ENCODE measurements at regions not wholly inside any gene's neighbourhood (a gene's known extent, or its start where the extent isn't known, plus 50 kb on each side); places are given as distances from the start of the nearest gene placed in this dataset.

- H3K27me3 Mint-ChIP-seq, result no peaks in the 10 kb centered on the region
- ATAC-seq (ENCODE audit: low read depth in 2 of 2) (peak; percentile 53 to 66), DNase-seq (peak in 1 of 3 donors; percentile 75)
- H3K9me3 Mint-ChIP-seq, result peaks cover 0 to 4% (median 0%) of the 10 kb centered on the region in 7 donors
- H3K27ac Mint-ChIP-seq, result peak overlapping the region in 1 of 3 donors; percentile 1
- peaks cover 0 to 9% (median 7%) of the 10 kb centered on the region in 4 donors for H3K4me1 Mint-ChIP-seq
- Histone ChIP-seq H3K9me3 (ENCODE audit: control insufficient read depth in 2 of 2, low read length in 2 of 2) (no peaks in the 10 kb centered on the region), H3K36me3 (ENCODE audit: control insufficient read depth, insufficient read depth, low read length) (no peaks in the 10 kb centered on the region), H3K4me3 (ENCODE audit: low read depth, low read length) (no peak overlapping the region), H3K27ac (ENCODE audit: insufficient read depth, low read length, poor library complexity, severe bottlenecking) (no peak overlapping the region), H3K4me1 (ENCODE audit: control insufficient read depth, insufficient read depth, low read length, poor library complexity, severe bottlenecking) (no peaks in the 10 kb centered on the region), H3K27me3 (ENCODE audit: control insufficient read depth, insufficient read depth, low read length) (no peaks in the 10 kb centered on the region)
- H3K36me3 Mint-ChIP-seq, result no peaks in the 10 kb centered on the region
- no peak overlapping the region for H3K4me3 Mint-ChIP-seq
Measured at GRCh38 chr5:128777052-128777451, 188.2 kb upstream of the SLC27A6 start.

- Mint-ChIP-seq H3K4me1 (peaks cover 0 to 9% (median 7%) of the 10 kb centered on the region in 4 donors), H3K27me3 (no peaks in the 10 kb centered on the region), H3K4me3 (no peak overlapping the region)
Measured at GRCh38 chr5:128778474-128778873, 186.8 kb upstream of the SLC27A6 start.

GRCh38 chr5:128782446-128782845, 182.8 kb upstream of the SLC27A6 start:
- Mint-ChIP-seq H3K36me3 (no peaks in the 10 kb centered on the region), H3K9me3 (peaks cover 0 to 3% (median 0%) of the 10 kb centered on the region in 7 donors), H3K27ac (no peak overlapping the region), H3K4me3 (no peak overlapping the region), H3K27me3 (no peaks in the 10 kb centered on the region), H3K4me1 (peaks cover 0 to 2% (median 0%) of the 10 kb centered on the region in 4 donors)
- DNase-seq, result no peak
- no peak for ATAC-seq (ENCODE audit: low read depth in 2 of 2)
- no peak overlapping the region for H3K27ac ChIP-seq (ENCODE audit: insufficient read depth, low read length, poor library complexity, severe bottlenecking)
- H3K9me3 ChIP-seq (ENCODE audit: control insufficient read depth in 2 of 2, low read length in 2 of 2), result no peaks in the 10 kb centered on the region
- no peaks in the 10 kb centered on the region for H3K27me3 ChIP-seq (ENCODE audit: control insufficient read depth, insufficient read depth, low read length)
- H3K4me3 ChIP-seq (ENCODE audit: low read depth, low read length), result no peak overlapping the region
- no peaks in the 10 kb centered on the region for H3K36me3 ChIP-seq (ENCODE audit: control insufficient read depth, insufficient read depth, low read length)
- no peaks in the 10 kb centered on the region for H3K4me1 ChIP-seq (ENCODE audit: control insufficient read depth, insufficient read depth, low read length, poor library complexity, severe bottlenecking)

More at GRCh38 chr5:128778474-128778873, 186.8 kb upstream of the SLC27A6 start:
- ATAC-seq (ENCODE audit: low read depth in 2 of 2) (no peak), DNase-seq (no peak)
- H3K27ac ChIP-seq (ENCODE audit: insufficient read depth, low read length, poor library complexity, severe bottlenecking), result no peak overlapping the region
- H3K36me3 ChIP-seq (ENCODE audit: control insufficient read depth, insufficient read depth, low read length), result no peaks in the 10 kb centered on the region
- H3K4me3 ChIP-seq (ENCODE audit: low read depth, low read length), result no peak overlapping the region
- no peak overlapping the region for H3K27ac Mint-ChIP-seq
- no peaks in the 10 kb centered on the region for H3K9me3 ChIP-seq (ENCODE audit: control insufficient read depth in 2 of 2, low read length in 2 of 2)
- no peaks in the 10 kb centered on the region for H3K27me3 ChIP-seq (ENCODE audit: control insufficient read depth, insufficient read depth, low read length)
- no peaks in the 10 kb centered on the region for H3K36me3 Mint-ChIP-seq
- H3K4me1 ChIP-seq (ENCODE audit: control insufficient read depth, insufficient read depth, low read length, poor library complexity, severe bottlenecking), result no peaks in the 10 kb centered on the region
- H3K9me3 Mint-ChIP-seq, result peaks cover 0 to 4% (median 0%) of the 10 kb centered on the region in 7 donors

- Mint-ChIP-seq H3K27me3 (no peaks in the 10 kb centered on the region), H3K4me3 (no peak overlapping the region), H3K9me3 (peaks cover 0 to 4% (median 3%) of the 10 kb centered on the region in 7 donors), H3K36me3 (no peaks in the 10 kb centered on the region), H3K27ac (no peak overlapping the region), H3K4me1 (no peaks in the 10 kb centered on the region)
- no peak for ATAC-seq (ENCODE audit: low read depth in 2 of 2)
- Histone ChIP-seq H3K9me3 (ENCODE audit: control insufficient read depth in 2 of 2, low read length in 2 of 2) (no peaks in the 10 kb centered on the region), H3K4me3 (ENCODE audit: low read depth, low read length) (no peak overlapping the region), H3K27me3 (ENCODE audit: control insufficient read depth, insufficient read depth, low read length) (no peaks in the 10 kb centered on the region), H3K36me3 (ENCODE audit: control insufficient read depth, insufficient read depth, low read length) (no peaks in the 10 kb centered on the region), H3K4me1 (ENCODE audit: control insufficient read depth, insufficient read depth, low read length, poor library complexity, severe bottlenecking) (no peaks in the 10 kb centered on the region), H3K27ac (ENCODE audit: insufficient read depth, low read length, poor library complexity, severe bottlenecking) (no peak overlapping the region)
- DNase-seq, result no peak
Measured at GRCh38 chr5:128784726-128785125, 180.6 kb upstream of the SLC27A6 start.

- no peak overlapping the region for H3K4me3 ChIP-seq (ENCODE audit: low read depth, low read length)
Measured at GRCh38 chr5:128791312-128791711, 174.0 kb upstream of the SLC27A6 start.

GRCh38 chr5:128796506-128796905, 168.8 kb upstream of the SLC27A6 start:
- no peak overlapping the region for H3K4me3 Mint-ChIP-seq
- no peak overlapping the region for H3K27ac Mint-ChIP-seq

More at GRCh38 chr5:128791312-128791711, 174.0 kb upstream of the SLC27A6 start:
- Mint-ChIP-seq H3K27ac (no peak overlapping the region), H3K4me3 (no peak overlapping the region), H3K36me3 (no peaks in the 10 kb centered on the region), H3K9me3 (peaks cover 0 to 5% (median 3%) of the 10 kb centered on the region in 7 donors), H3K27me3 (no peaks in the 10 kb centered on the region), H3K4me1 (no peaks in the 10 kb centered on the region)
- peaks cover 0 to 1% of the 10 kb centered on the region in 2 experiments for H3K9me3 ChIP-seq (ENCODE audit: control insufficient read depth in 2 of 2, low read length in 2 of 2)
- ATAC-seq (ENCODE audit: low read depth in 2 of 2) (no peak), DNase-seq (no peak)
- H3K4me1 ChIP-seq (ENCODE audit: control insufficient read depth, insufficient read depth, low read length, poor library complexity, severe bottlenecking), result no peaks in the 10 kb centered on the region
- no peaks in the 10 kb centered on the region for H3K27me3 ChIP-seq (ENCODE audit: control insufficient read depth, insufficient read depth, low read length)
- H3K27ac ChIP-seq (ENCODE audit: insufficient read depth, low read length, poor library complexity, severe bottlenecking), result no peak overlapping the region
- no peaks in the 10 kb centered on the region for H3K36me3 ChIP-seq (ENCODE audit: control insufficient read depth, insufficient read depth, low read length)

GRCh38 chr5:128798871-128799270, 166.4 kb upstream of the SLC27A6 start:
- H3K4me1 ChIP-seq (ENCODE audit: control insufficient read depth, insufficient read depth, low read length, poor library complexity, severe bottlenecking), result no peaks in the 10 kb centered on the region
- H3K36me3 ChIP-seq (ENCODE audit: control insufficient read depth, insufficient read depth, low read length), result no peaks in the 10 kb centered on the region
- peaks cover 0 to 2% (median 0%) of the 10 kb centered on the region in 7 donors for H3K9me3 Mint-ChIP-seq
- no peaks in the 10 kb centered on the region for H3K4me1 Mint-ChIP-seq
- H3K27me3 ChIP-seq (ENCODE audit: control insufficient read depth, insufficient read depth, low read length), result no peaks in the 10 kb centered on the region
- no peak overlapping the region for H3K27ac ChIP-seq (ENCODE audit: insufficient read depth, low read length, poor library complexity, severe bottlenecking)
- H3K36me3 Mint-ChIP-seq, result no peaks in the 10 kb centered on the region
- no peaks in the 10 kb centered on the region for H3K9me3 ChIP-seq (ENCODE audit: control insufficient read depth in 2 of 2, low read length in 2 of 2)
- ATAC-seq (ENCODE audit: low read depth in 2 of 2) (no peak), DNase-seq (no peak)
- H3K4me3 Mint-ChIP-seq, result no peak overlapping the region
- no peak overlapping the region for H3K4me3 ChIP-seq (ENCODE audit: low read depth, low read length)
- no peak overlapping the region for H3K27ac Mint-ChIP-seq
- peaks cover 5% of the 10 kb centered on the region for H3K27me3 Mint-ChIP-seq

More at GRCh38 chr5:128796506-128796905, 168.8 kb upstream of the SLC27A6 start:
- Histone ChIP-seq H3K27ac (ENCODE audit: insufficient read depth, low read length, poor library complexity, severe bottlenecking) (no peak overlapping the region), H3K4me3 (ENCODE audit: low read depth, low read length) (no peak overlapping the region), H3K27me3 (ENCODE audit: control insufficient read depth, insufficient read depth, low read length) (no peaks in the 10 kb centered on the region), H3K9me3 (ENCODE audit: control insufficient read depth in 2 of 2, low read length in 2 of 2) (peaks cover 0 to 1% of the 10 kb centered on the region in 2 experiments), H3K4me1 (ENCODE audit: control insufficient read depth, insufficient read depth, low read length, poor library complexity, severe bottlenecking) (no peaks in the 10 kb centered on the region), H3K36me3 (ENCODE audit: control insufficient read depth, insufficient read depth, low read length) (no peaks in the 10 kb centered on the region)
- Mint-ChIP-seq H3K9me3 (peaks cover 0 to 2% (median 0%) of the 10 kb centered on the region in 7 donors), H3K36me3 (no peaks in the 10 kb centered on the region), H3K4me1 (no peaks in the 10 kb centered on the region), H3K27me3 (peaks cover 5% of the 10 kb centered on the region)
- DNase-seq, result no peak
- ATAC-seq (ENCODE audit: low read depth in 2 of 2), result no peak

- Histone ChIP-seq H3K36me3 (ENCODE audit: control insufficient read depth, insufficient read depth, low read length) (no peaks in the 10 kb centered on the region), H3K9me3 (ENCODE audit: control insufficient read depth in 2 of 2, low read length in 2 of 2) (no peaks in the 10 kb centered on the region), H3K4me1 (ENCODE audit: control insufficient read depth, insufficient read depth, low read length, poor library complexity, severe bottlenecking) (no peaks in the 10 kb centered on the region), H3K27ac (ENCODE audit: insufficient read depth, low read length, poor library complexity, severe bottlenecking) (no peak overlapping the region), H3K27me3 (ENCODE audit: control insufficient read depth, insufficient read depth, low read length) (no peaks in the 10 kb centered on the region), H3K4me3 (ENCODE audit: low read depth, low read length) (no peak overlapping the region)
- no peaks in the 10 kb centered on the region for H3K4me1 Mint-ChIP-seq
- peaks cover 0 to 2% (median 0%) of the 10 kb centered on the region in 7 donors for H3K9me3 Mint-ChIP-seq
- H3K4me3 Mint-ChIP-seq, result no peak overlapping the region
- no peaks in the 10 kb centered on the region for H3K36me3 Mint-ChIP-seq
- no peak overlapping the region for H3K27ac Mint-ChIP-seq
- ATAC-seq (ENCODE audit: low read depth in 2 of 2) (no peak), DNase-seq (no peak)
- H3K27me3 Mint-ChIP-seq, result peaks cover 5% of the 10 kb centered on the region
Measured at GRCh38 chr5:128799945-128800344, 165.3 kb upstream of the SLC27A6 start.

Data from CD4-positive, CD25-positive, alpha-beta regulatory T cell (primary cell).